LHCN-M2 (cell line): ENCODE measurements at regions not wholly inside any gene's neighbourhood (a gene's known extent, or its start where the extent isn't known, plus 50 kb on each side); places are given as distances from the start of the nearest gene placed in this dataset.

ENCODE experiments used
- DNase-seq: peaks from one replicate; pipeline ENCODE4 v3.0.0-alpha.2; 2012; ENCODE audit warnings: low read depth

- DNase-seq = no peak
Observed at GRCh38 chr10:83863283-83863966, 275.9 kb upstream of the GHITM start.

- DNase-seq = no peak
Observed at GRCh38 chr10:83869898-83870297, 269.4 kb upstream of the GHITM start.

GRCh38 chr10:83871187-83872081 lies 267.9 kb upstream of the GHITM start:
- peak; percentile 34 for DNase-seq

GRCh38 chr10:83880252-83880791 lies 259.0 kb upstream of the GHITM start:
- no peak for DNase-seq

- DNase-seq = no peak
Observed at GRCh38 chr10:83881661-83882060, 257.6 kb upstream of the GHITM start.

GRCh38 chr10:83886871-83887270 lies 252.4 kb upstream of the GHITM start:
- DNase-seq = no peak

GRCh38 chr10:83892737-83893136 lies 246.6 kb upstream of the GHITM start:
- DNase-seq = no peak

- no peak for DNase-seq
Observed at GRCh38 chr10:83896219-83896618, 243.1 kb upstream of the GHITM start.

GRCh38 chr10:83897626-83898025 lies 241.7 kb upstream of the GHITM start:
- DNase-seq = no peak

GRCh38 chr10:83908506-83908905 lies 230.8 kb upstream of the GHITM start:
- no peak for DNase-seq

GRCh38 chr10:83909001-83909400 lies 230.3 kb upstream of the GHITM start:
- no peak for DNase-seq

- no peak for DNase-seq
Observed at GRCh38 chr10:83915801-83916200, 223.5 kb upstream of the GHITM start.

GRCh38 chr10:83917537-83918506 lies 221.5 kb upstream of the GHITM start:
- no peak for DNase-seq

- no peak for DNase-seq
Observed at GRCh38 chr10:83919187-83919586, 220.1 kb upstream of the GHITM start.

GRCh38 chr10:83921984-83922860 lies 217.1 kb upstream of the GHITM start:
- DNase-seq = no peak

GRCh38 chr10:83925133-83925532 lies 214.2 kb upstream of the GHITM start:
- no peak for DNase-seq

GRCh38 chr10:83926606-83927005 lies 212.7 kb upstream of the GHITM start:
- no peak for DNase-seq

GRCh38 chr10:83927166-83927565 lies 212.1 kb upstream of the GHITM start:
- no peak for DNase-seq

- DNase-seq = no peak
Observed at GRCh38 chr10:83929399-83929798, 209.9 kb upstream of the GHITM start.

GRCh38 chr10:83931669-83932068 lies 207.6 kb upstream of the GHITM start:
- DNase-seq = no peak
